Dermis blood vessel endothelial cell (primary cell): ENCODE measurements at regions not wholly inside any gene's neighbourhood (a gene's known extent, or its start where the extent isn't known, plus 50 kb on each side); places are given as distances from the start of the nearest gene placed in this dataset.
"Not testable (repeated sequence)": the region's sequence is repeated elsewhere in the genome, so short reads cannot be mapped to it uniquely, and the experiment has no call there.

Experiments used
- DNase-seq: peaks from one replicate; pipeline ENCODE4 v3.0.0; 2010

DNA sequence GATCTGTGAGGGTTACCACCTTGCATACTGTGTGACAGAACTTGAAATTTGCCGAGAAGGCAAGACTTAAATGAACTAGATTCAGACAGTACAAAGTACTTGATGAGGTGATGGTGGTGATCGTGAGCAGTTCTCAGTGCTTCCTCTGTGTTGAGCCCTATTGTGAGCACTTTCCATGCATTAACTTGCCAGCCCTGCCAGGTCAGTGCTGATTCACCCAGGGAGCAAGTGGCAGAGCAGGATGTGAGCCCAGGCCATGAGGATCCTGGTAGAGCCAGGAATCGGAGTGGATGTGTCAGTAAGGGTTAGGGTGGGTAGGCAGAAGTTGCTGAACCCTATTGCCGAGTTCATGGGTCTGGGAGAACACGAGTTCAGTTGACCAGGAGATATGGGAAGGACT lies 4545.7 kb upstream of the TPTE start:
- not testable (repeated sequence) for DNase-seq

DNA sequence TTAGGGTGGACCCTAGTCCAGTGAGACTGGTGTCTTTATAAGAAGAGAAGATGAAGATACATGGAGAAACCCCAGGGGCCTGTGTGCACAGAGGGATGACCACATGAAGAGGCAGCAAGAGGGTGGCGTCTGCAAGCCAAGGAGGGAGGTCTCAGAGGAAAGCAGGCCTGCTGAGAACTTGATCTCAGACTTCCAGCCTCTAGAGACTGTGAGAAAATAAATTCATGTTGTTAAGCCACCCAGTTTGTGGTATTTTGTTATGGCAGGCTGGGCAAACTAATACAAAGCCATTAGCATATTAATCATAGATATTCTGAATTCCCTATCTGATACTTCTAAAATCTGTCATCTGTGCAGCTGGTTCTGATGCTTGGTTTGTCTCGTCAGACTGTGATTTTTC lies 4523.8 kb upstream of the TPTE start:
- DNase-seq: not testable (repeated sequence)

DNA sequence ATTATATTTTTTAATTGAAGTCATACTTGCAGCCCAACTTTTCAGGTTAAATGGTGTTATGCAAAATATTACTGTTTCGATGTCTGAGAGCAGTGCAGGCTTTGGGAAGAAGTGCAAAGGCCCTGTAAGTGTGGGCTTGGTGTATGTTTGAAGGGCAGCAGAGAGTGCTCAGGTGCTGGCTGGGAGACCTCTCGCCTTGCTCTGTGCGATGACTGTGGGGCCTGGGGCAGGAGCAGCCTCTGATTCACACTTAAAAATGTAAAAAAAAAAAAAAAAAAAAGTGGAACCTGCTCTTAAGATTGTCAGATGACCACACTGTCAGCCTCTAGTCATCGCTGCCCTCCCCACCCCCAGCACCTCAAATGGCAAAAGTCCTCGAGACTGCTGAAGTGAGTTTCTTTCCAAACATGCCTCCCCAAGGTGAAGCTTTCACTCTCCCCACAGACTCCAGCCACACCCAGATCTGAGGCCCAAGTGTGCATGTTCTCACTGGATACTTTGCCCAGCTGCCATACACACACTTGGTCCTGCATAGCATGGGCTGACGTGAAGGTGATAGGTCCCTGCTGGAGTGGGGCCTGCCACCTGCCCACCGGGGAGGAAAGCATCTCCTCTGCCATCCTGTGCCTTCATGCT lies 4505.8 kb upstream of the TPTE start:
- not testable (repeated sequence) for DNase-seq

DNA sequence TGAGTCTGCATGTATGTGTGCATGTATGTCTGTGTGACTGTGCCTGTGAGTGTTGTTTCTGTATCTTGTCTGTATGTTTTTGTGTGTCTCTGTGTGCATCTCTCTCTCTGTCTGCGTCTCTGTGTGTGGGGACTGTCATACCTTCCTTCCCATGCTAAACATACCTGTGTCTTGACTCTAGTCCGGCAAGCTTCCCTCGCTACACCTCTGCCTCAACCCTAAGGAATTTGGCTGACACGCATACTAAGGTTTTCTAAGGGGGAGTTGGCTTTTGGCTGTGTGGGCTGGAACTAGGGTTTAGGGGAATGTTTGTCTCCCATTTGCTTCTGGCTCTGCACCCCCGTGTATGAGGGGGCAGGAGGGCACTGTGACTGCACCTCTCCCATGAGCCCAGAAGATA lies 4500.9 kb upstream of the TPTE start:
- DNase-seq: not testable (repeated sequence)

DNA sequence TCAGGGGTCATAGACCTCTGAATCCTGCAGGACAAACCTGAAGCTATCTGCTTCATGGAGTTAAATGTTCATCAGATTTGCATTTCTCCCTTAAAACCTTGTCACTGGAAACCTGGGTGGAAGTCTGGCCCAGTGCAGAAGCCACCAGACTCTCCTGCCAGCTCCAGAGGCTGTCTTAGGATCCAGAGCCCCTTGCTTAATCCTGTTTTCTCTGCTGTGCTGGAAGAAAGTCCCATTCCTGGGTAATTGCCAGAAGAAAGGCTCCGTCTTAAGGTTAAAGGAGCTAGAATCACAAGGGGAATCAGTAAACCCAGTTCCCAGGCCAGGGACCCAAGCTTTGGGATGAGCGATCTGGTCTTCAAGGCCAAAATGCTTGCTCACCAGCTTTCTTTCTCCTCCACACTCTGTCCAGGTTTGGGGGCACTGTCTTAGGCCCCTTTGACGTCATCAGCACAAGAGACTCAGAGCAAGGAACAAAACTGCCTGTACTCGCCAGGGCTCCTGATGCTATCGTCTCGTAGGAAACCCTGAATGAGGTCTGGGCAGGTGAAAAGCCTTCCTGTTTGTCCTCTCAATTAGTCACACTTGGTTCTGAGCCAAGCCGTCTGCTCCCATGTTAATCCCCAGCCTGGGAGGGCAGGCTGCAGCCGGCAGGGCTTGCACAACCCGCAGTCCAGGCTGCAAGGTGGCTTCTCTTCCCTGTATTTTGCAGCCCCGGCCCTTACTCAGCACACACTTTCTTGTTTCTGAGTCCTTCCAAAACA lies 4500.2 kb upstream of the TPTE start:
- not testable (repeated sequence) for DNase-seq

DNA sequence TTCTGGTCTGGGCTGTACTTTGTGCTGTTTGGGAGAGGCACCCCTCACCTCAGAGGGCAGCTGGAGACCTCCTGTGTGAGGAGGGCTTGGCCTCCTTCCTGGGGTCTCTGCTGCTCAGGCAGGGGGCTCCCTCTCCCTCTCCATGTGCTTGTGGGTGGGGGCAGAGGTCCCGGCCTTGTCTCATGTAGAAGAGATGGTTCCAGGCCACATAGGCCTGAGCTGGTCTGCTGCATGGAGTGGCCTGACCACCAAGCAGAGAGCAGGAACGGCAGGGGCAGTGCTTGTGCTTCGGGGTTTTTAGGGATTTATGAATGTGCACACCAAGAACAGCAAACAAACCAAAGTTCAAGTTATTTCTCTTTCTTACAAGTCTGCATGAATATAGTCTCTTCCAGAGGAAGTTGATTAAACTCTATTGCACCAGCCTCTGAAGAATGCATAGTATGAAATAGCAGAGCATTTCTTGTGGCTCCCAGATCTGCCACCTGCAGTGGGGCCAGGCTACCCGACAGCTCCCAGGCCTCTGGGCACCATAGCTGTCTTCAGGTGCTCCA lies 4499.6 kb upstream of the TPTE start:
- not testable (repeated sequence) for DNase-seq

DNA sequence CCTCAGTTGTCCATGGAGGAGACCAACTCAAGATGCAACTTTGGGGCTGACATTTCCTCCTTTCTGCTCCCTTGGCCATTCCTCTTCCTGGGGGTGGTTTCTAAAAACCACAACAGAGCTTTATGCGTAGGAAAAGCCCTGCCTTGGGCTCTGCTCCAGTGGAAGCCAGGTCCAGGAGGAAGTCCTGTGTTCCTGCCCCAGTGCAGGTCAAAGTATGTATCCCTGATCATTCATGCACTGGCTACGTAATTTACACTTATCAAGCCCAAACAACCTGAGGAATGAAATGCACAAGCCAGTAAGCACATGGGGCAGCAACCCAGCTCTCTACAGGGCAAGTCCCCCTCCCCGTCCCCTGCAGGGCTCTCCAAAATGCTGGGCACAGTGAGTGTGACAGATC lies 4498.1 kb upstream of the TPTE start:
- not testable (repeated sequence) for DNase-seq

DNA sequence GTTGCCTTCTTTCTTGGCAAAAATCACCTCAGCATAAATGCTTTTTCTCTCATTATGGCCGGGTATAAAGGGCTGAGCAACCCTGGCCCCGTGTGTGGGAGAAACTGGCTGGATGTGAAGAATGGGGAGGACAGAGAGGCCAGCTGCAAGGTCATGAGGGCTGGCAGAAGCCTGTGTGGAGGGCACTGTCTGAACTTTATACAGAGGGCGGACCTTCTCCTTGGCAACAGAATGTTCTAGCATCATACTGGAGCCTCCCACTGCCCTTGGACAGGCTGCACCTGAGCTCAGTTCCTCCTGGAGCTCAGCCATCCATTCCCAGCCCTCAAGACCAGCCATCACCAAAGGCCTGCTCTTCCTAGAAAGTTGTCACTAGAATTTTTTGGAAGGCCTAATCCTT lies 4496.2 kb upstream of the TPTE start:
- DNase-seq: not testable (repeated sequence)

DNA sequence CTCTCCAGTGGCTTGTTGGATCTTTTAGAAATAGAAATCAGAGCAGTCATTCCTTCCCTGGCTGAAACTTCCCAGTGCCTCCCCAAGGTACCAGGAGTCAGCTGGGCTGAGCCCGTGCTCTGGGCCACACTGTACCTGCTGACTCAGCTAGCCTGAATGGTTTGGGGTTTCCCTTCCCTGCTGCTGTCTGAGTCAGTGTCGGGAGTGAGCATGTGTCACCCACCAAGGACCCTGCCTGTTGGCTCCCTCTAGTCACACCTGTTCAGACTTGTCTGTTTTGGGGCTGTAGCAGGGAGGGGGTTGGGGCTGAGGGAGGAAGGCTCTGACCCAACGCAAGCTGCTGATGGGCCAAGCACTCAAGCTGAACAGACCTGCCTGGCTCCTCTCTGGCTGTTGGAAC lies 4493.9 kb upstream of the TPTE start:
- DNase-seq: not testable (repeated sequence)

DNA sequence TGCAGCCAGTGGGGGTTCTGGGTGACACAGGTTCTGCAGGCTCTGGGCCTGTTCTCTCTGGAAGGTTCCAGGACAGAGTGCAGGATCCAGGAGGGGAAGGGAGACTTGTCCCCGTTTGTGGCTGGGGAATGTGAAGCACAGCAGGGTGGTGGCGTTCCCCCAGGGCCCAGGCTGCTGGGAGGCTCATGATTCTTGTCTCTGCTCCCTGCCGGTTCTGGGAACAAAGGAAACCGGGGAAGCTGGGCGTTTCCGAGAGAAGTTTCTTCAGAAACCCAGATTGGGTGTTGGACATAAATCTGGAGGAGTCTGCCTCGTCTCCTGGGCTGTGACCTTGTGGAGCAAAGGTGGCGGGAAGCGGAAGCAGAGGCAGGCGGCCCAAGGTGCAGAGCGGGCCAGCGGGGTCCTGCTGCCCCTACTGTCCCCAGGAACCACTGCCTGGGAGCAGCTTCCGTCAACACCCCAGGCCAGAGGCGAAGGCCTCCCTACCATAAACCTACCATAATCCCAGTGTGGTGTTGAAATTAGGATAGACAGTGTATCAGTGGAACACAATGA lies 4487.2 kb upstream of the TPTE start:
- not testable (repeated sequence) for DNase-seq

DNA sequence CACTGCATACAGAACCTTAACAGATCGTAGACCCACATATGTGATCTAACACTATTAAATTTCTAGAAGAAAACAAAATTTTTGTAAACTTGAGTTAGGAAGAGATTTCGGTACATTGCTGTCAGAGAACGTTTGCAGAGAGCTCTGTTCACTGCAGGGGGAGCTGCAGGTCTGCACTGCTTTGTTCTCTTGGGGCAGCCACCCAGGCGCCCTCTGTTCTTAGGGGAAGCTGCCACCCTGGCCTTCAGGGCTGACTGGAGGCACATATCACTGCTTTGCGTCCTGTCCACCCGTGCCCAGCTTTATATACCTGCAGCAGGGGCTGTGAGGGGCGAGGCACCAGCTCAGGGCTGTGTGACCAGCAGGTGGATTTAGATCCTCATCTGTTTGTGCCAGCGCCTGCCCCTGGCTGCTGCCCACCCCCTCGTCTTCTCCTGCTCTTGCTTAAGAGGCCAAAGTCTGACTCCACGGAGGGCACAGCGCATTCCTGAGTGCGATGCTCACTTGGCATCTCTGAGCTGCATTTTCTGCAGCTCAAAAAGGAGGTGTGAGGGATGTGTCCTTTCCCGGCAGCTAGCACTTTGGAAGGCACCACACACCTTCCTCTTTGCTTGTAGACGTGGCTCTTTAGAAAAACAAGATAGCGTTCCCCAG lies 4486.4 kb upstream of the TPTE start:
- DNase-seq: not testable (repeated sequence)

DNA sequence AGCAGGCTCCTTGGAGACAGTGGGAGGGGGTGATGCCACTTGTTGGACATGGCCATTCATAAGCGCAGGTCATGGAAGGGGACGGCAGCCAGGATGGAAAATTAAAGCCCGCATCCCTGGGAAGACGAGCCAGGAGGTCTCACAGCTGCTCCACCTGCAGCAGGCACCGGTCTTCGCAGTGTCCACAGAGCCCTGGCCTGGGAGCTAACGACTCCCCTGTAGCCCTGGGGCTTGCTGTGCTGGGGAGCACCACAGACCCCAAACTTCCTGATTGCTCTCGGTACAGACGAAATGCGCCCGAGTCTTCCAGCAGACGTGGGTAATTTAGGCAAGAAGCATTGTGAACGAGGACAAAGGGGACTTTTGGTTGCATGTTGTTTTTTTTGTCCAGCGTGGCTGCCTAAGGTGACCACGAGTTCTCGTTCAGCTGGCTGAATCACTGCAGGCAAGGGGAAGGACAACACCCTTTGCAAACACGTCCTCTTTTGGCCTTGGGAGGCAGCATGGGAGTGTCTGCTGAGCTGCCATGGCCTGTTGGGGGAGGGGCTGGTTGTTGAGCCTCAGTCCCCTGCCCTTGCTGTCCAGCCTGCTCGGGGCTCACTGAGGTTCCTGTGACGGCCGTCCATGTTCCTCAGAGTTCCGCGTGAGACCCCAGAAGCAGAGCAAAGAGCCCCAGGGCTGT lies 4485.8 kb upstream of the TPTE start:
- DNase-seq: not testable (repeated sequence)

DNA sequence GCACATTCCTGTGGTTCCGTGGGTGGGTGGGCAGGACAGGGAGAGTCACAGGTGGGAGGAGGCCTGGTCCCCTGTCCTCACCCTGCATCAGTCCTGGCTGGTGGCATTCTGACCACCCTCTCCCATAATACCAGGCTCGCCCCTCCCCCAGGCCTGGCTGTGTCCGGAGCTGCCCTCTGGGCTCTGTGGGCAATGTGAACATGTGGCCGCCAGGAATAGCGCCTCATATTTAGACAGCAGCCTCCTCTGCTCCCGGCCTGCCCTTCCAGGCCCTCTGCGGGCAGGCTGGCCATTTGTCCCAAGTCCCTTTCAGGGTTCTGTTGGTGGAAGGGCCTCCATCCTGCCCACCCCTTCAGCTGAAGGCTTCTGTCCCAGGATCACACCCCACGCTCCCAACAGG lies 4482.2 kb upstream of the TPTE start:
- not testable (repeated sequence) for DNase-seq

DNA sequence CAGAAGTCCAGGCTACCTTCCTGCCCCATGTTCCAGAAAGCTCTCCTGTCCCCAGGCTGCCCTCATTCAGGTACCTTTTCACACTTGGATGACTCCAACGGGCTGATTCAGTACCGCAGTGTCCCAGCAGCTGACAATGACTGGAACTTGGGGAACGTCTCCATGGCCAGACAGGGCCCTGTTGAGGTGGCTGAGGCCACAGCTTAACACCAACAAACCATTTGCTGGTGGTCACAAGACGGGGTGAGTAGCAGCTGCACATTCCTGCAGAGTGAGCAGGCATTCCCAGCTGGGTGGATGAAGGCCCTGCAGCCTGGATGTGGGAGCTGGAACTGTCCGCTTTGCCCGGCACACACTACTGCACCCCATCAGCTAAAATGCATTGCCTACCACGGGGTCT lies 4481.3 kb upstream of the TPTE start:
- not testable (repeated sequence) for DNase-seq

DNA sequence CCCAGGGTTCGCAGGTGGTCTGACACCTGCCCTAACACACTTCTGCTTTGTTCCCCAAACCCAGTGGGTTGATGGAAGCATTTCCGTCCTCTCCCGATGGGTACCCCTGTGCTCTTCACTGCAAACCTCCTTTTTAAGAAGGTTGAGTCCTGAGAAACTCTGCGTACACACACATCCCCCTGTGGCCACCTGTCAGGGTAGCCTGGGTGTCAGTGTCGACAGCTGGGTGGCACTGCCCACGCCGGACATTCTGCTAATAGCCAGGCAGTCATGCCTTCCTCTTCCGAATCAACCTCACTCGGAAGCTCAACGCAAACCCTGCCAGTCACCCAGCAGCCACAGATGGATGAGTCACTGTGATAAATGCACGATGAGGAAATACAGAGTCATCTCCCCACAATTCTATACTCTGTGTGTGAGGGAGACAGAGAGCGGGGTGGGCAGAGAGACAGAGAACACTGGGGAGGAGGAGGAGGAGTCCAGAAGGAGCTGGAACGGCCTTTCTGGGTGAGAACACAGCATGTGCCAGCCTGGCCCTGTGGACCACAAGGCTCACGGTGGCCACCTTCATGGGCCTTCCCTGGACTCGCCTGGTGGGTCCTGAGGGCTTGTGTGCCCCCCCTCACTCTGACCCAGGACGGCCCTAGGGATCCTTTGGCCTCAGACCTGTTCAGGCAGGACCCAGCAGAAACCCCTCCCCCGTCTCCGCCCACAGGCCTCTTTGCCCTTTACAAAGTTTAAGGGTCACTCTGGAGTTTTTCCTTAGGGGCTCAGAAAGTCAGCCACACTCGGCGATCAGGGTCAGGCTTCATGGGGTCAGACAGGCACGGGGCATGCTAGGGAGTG lies 4477.7 kb upstream of the TPTE start:
- DNase-seq: not testable (repeated sequence)

DNA sequence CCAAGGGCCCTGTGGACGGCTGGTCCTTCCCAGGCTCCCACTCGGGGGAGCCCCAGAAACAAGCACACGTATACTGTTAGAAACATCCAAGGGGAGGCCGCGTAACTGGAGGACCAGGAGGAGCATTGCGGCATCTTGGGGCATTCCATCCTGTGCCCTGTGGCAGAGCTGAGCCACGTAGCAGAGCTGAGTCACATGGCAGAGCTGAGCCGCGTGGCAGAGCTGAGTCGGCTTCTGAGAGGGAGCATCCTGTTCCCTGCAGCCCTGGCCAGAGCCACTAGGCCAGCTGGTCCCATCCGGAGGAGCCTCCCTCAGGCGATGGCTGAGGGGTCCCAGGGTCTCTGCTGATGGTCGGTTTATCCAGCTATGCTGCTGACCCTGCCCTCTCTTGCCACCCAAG lies 4476.7 kb upstream of the TPTE start:
- not testable (repeated sequence) for DNase-seq

DNA sequence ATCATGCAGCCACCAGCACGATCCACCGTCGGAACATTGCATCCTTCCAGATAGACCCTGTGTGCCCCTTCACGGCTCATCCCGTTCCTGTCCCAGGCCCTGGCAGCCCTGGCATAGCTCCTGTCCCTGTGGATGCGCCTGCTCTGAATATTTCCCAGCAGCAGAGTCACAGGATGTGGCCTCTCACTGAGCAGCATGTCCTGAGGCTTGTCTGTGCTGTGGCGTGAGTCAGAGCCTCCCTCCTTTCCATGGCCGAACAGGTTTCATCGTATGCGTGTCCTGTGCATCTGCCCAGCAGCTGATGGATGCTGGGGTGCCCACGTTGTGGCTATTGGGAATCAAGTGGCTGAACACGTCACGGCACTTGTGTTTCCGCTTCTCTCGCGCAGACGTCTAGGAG lies 4471.5 kb upstream of the TPTE start:
- DNase-seq: not testable (repeated sequence)

DNA sequence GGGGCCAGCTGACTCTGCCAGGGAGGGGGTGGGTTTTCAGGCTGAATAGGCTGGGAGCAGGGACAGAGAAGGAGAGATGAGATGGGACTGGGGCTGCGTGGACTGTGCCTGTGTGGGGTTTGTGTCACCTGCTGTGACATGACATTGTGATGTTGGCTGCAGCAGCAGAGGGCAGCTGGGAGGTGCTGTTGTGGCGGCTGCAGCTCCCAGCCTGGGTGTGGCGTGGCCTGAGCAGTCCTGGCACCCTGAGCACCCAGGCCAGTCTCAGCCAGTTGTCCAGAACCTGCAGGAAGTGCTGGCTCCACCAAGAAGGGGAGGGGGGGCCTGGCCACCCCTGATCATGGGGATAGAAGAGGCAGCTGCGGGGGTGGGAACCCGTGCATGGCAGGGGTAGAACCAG lies 4469.3 kb upstream of the TPTE start:
- DNase-seq: not testable (repeated sequence)

DNA sequence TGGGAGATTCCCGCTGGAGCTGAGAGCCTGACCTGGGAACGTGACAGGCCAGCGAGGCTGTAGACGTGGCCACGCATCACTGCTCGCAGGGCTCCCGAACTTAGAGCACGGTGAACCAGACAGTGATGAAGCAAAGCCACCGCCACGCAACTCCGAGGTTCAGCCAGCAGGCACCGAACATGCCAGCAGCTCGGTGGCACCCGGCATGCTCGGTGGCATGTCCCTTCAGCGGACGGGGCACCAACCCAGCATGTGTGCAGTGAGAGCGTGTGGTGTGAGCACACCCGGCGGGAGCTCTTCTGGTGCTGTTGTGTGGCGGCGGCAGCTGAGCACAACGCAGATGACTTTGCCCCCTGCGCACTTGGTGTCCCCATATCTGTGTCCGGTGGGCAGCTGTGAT lies 4468.2 kb upstream of the TPTE start:
- DNase-seq: not testable (repeated sequence)

DNA sequence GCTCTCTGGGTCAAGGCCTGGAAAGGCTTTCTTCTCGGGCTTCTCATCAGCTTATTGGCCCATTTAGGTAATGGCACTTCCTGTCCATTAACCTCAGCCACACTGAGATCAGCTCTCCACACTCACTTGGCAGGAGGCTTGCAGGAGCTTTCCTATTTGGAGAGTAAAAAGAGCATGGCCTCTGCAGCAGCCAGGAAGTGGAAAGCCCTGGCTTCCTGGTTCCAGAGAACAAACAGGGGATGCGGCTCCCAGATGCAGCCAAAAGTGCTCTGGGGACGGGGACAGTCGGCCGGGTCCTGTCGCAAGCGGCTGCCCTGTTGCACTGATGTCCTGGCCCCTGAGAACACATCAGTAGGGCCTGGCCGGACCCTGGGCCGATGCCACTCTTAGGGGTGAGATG lies 4462.4 kb upstream of the TPTE start:
- not testable (repeated sequence) for DNase-seq

DNA sequence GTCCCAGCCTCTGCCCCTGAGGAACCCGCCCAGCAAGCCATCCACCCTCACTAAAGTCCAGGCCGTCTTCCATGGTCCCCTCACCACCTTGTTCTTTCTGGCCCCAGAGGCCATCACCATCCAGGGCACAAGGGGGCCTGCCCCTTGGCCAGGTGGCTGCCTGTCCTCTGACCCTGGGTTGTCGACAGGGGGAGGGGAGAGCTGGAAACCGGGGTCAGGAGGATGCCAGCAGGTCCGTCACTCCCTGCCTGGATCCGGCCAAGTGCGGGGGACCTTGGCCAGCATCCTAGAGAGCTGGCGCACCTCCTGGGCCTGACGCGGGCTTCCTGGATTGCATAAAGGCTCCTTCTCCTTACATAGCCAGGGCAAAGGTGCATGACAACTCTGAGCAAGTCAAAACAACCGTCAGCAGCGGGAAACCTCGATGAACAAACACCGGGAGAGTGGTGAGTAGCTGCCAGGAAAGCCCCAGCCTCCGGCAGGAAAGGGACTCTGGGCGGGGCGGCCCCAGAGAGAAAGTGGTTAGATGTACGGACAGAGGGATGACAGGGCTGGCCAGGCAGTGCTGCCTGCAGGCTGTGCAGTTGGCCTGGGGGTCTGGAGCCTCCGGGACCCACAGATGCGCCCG lies 4461.2 kb upstream of the TPTE start:
- DNase-seq: not testable (repeated sequence)
